ENCODE measurements at regions not wholly inside any gene's neighbourhood (a gene's known extent, or its start where the extent isn't known, plus 50 kb on each side); places are given as distances from the start of the nearest gene placed in this dataset.

DNA sequence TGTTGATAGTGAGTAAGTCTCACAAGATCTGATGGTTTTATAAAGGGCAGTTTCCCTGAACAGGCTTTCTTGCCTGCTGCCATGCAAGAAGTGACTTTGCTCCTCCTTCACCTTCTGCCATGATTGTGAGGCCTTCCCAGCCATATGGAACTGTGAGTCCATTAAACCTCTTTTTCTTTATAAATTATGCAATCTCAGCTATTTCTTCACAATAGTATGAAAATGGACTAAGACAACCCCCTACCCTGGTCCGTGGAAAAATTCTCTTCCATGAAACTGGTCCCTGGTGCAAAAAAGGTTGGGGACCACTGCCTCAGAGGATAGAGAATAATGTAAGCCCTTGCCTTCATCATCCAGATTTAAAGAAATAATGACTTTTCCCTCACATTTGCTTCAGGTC is 861.3 kb downstream of the QKI start:
- TF ChIP-seq EZH2phosphoT487 (IDR thresholded peaks at IDR 0.05; ENCODE audit: low read depth, severe bottlenecking, unreplicated experiment): no peak
- TF ChIP-seq, protein P1, sequence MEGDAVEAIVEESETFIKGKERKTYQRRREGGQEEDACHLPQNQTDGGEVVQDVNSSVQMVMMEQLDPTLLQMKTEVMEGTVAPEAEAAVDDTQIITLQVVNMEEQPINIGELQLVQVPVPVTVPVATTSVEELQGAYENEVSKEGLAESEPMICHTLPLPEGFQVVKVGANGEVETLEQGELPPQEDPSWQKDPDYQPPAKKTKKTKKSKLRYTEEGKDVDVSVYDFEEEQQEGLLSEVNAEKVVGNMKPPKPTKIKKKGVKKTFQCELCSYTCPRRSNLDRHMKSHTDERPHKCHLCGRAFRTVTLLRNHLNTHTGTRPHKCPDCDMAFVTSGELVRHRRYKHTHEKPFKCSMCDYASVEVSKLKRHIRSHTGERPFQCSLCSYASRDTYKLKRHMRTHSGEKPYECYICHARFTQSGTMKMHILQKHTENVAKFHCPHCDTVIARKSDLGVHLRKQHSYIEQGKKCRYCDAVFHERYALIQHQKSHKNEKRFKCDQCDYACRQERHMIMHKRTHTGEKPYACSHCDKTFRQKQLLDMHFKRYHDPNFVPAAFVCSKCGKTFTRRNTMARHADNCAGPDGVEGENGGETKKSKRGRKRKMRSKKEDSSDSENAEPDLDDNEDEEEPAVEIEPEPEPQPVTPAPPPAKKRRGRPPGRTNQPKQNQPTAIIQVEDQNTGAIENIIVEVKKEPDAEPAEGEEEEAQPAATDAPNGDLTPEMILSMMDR (IDR thresholded peaks at IDR 0.05; ENCODE audit: poor library complexity): no peak
